Stimulated activated naive CD8-positive, alpha-beta T cell treated with anti-CD3 and anti-CD28 coated beads, Interleukin-15, Interleukin-2, amounts not matched to agents 100 ng/mL and 50 ng/mL, for 24 hours (primary cell): ENCODE measurements at regions not wholly inside any gene's neighbourhood (a gene's known extent, or its start where the extent isn't known, plus 50 kb on each side); places are given as distances from the start of the nearest gene placed in this dataset.
"Not testable (repeated sequence)": the region's sequence is repeated elsewhere in the genome, so short reads cannot be mapped to it uniquely, and the experiment has no call there.

Experiments
- H3K27ac Mint-ChIP-seq: one replicate; pipeline ENCODE4 v1.8.0; 2021; ENCODE audit warnings: mild to moderate bottlenecking, mixed read lengths
- H3K27me3 Mint-ChIP-seq: one replicate; pipeline ENCODE4 v1.8.0; 2021; ENCODE audit warnings: mixed read lengths
- H3K36me3 Mint-ChIP-seq: one replicate; pipeline ENCODE4 v1.8.0; 2021; ENCODE audit warnings: low read depth, mixed read lengths
- H3K4me1 Mint-ChIP-seq: one replicate; pipeline ENCODE4 v1.8.0; 2021; ENCODE audit warnings: low read depth, mixed read lengths
- H3K4me3 Mint-ChIP-seq: one replicate; pipeline ENCODE4 v1.8.0; 2021; ENCODE audit warnings: mild to moderate bottlenecking, mixed read lengths
- H3K9me3 Mint-ChIP-seq: one replicate; pipeline ENCODE4 v1.8.0; 2021; ENCODE audit warnings: mixed read lengths

- Mint-ChIP-seq H3K27me3 (no peaks in the 10 kb centered on the region), H3K27ac (no peak overlapping the region)
Measured at GRCh38 chr22:44650806-44651205, 51.2 kb upstream of the PRR5 start.

GRCh38 chr22:44648821-44649565, 53.0 kb upstream of the PRR5 start:
- no peaks in the 10 kb centered on the region for H3K27me3 Mint-ChIP-seq
- H3K27ac Mint-ChIP-seq: no peak overlapping the region
- no peak overlapping the region for H3K4me3 Mint-ChIP-seq
- H3K4me1 Mint-ChIP-seq: no peaks in the 10 kb centered on the region
- H3K9me3 Mint-ChIP-seq: no peaks in the 10 kb centered on the region
- H3K36me3 Mint-ChIP-seq: no peaks in the 10 kb centered on the region

More at GRCh38 chr22:44650806-44651205, 51.2 kb upstream of the PRR5 start:
- Mint-ChIP-seq H3K4me3 (no peak overlapping the region), H3K36me3 (no peaks in the 10 kb centered on the region), H3K9me3 (no peaks in the 10 kb centered on the region), H3K4me1 (no peaks in the 10 kb centered on the region)

- no peak overlapping the region for H3K27ac Mint-ChIP-seq
- no peaks in the 10 kb centered on the region for H3K4me1 Mint-ChIP-seq
- no peaks in the 10 kb centered on the region for H3K9me3 Mint-ChIP-seq
- H3K27me3 Mint-ChIP-seq: no peaks in the 10 kb centered on the region
- H3K4me3 Mint-ChIP-seq: no peak overlapping the region
- H3K36me3 Mint-ChIP-seq: no peaks in the 10 kb centered on the region
Measured at GRCh38 chr22:44648085-44648820, 53.8 kb upstream of the PRR5 start.

- H3K36me3 Mint-ChIP-seq: no peaks in the 10 kb centered on the region
- no peaks in the 10 kb centered on the region for H3K27me3 Mint-ChIP-seq
- no peaks in the 10 kb centered on the region for H3K4me1 Mint-ChIP-seq
- no peak overlapping the region for H3K27ac Mint-ChIP-seq
- H3K9me3 Mint-ChIP-seq: no peaks in the 10 kb centered on the region
- no peak overlapping the region for H3K4me3 Mint-ChIP-seq
Measured at GRCh38 chr22:44647141-44647540, 54.9 kb upstream of the PRR5 start.

GRCh38 chr22:44646668-44647067, 55.3 kb upstream of the PRR5 start:
- Mint-ChIP-seq H3K36me3 (no peaks in the 10 kb centered on the region), H3K27me3 (no peaks in the 10 kb centered on the region), H3K4me1 (no peaks in the 10 kb centered on the region), H3K4me3 (no peak overlapping the region), H3K9me3 (no peaks in the 10 kb centered on the region), H3K27ac (no peak overlapping the region)

- no peak overlapping the region for H3K27ac Mint-ChIP-seq
Measured at GRCh38 chr22:44646141-44646540, 55.9 kb upstream of the PRR5 start.

GRCh38 chr22:44645531-44645930, 56.5 kb upstream of the PRR5 start:
- H3K27me3 Mint-ChIP-seq: no peaks in the 10 kb centered on the region
- H3K27ac Mint-ChIP-seq: no peak overlapping the region
- no peak overlapping the region for H3K4me3 Mint-ChIP-seq
- H3K9me3 Mint-ChIP-seq: no peaks in the 10 kb centered on the region
- H3K4me1 Mint-ChIP-seq: no peaks in the 10 kb centered on the region
- H3K36me3 Mint-ChIP-seq: no peaks in the 10 kb centered on the region

More at GRCh38 chr22:44646141-44646540, 55.9 kb upstream of the PRR5 start:
- Mint-ChIP-seq H3K27me3 (no peaks in the 10 kb centered on the region), H3K36me3 (no peaks in the 10 kb centered on the region), H3K9me3 (no peaks in the 10 kb centered on the region), H3K4me1 (no peaks in the 10 kb centered on the region), H3K4me3 (no peak overlapping the region)

- H3K27ac Mint-ChIP-seq: no peak overlapping the region
- no peaks in the 10 kb centered on the region for H3K4me1 Mint-ChIP-seq
- H3K36me3 Mint-ChIP-seq: no peaks in the 10 kb centered on the region
- no peak overlapping the region for H3K4me3 Mint-ChIP-seq
- no peaks in the 10 kb centered on the region for H3K9me3 Mint-ChIP-seq
- H3K27me3 Mint-ChIP-seq: no peaks in the 10 kb centered on the region
Measured at GRCh38 chr22:44645083-44645482, 56.9 kb upstream of the PRR5 start.

- not testable (repeated sequence) for H3K27ac Mint-ChIP-seq, H3K9me3 Mint-ChIP-seq, H3K4me3 Mint-ChIP-seq, H3K27me3 Mint-ChIP-seq, H3K36me3 Mint-ChIP-seq, H3K4me1 Mint-ChIP-seq
Measured at GRCh38 chr22:44643526-44644101, 58.4 kb upstream of the PRR5 start.

- no peaks in the 10 kb centered on the region for H3K27me3 Mint-ChIP-seq
- no peaks in the 10 kb centered on the region for H3K36me3 Mint-ChIP-seq
- no peaks in the 10 kb centered on the region for H3K4me1 Mint-ChIP-seq
- H3K27ac Mint-ChIP-seq: no peak overlapping the region
- no peak overlapping the region for H3K4me3 Mint-ChIP-seq
- H3K9me3 Mint-ChIP-seq: no peaks in the 10 kb centered on the region
Measured at GRCh38 chr22:44642096-44642644, 59.8 kb upstream of the PRR5 start.

- no peaks in the 10 kb centered on the region for H3K36me3 Mint-ChIP-seq
- no peaks in the 10 kb centered on the region for H3K4me1 Mint-ChIP-seq
- no peaks in the 10 kb centered on the region for H3K9me3 Mint-ChIP-seq
- H3K4me3 Mint-ChIP-seq: no peak overlapping the region
- H3K27me3 Mint-ChIP-seq: no peaks in the 10 kb centered on the region
- H3K27ac Mint-ChIP-seq: no peak overlapping the region
Measured at GRCh38 chr22:44640618-44641155, 61.3 kb upstream of the PRR5 start.

GRCh38 chr22:44639891-44640617, 62.0 kb upstream of the PRR5 start:
- no peak overlapping the region for H3K4me3 Mint-ChIP-seq
- H3K9me3 Mint-ChIP-seq: no peaks in the 10 kb centered on the region
- H3K27ac Mint-ChIP-seq: no peak overlapping the region
- H3K4me1 Mint-ChIP-seq: peaks cover 2% of the 10 kb centered on the region
- H3K36me3 Mint-ChIP-seq: no peaks in the 10 kb centered on the region
- H3K27me3 Mint-ChIP-seq: no peaks in the 10 kb centered on the region

- H3K4me3 Mint-ChIP-seq: no peak overlapping the region
- H3K4me1 Mint-ChIP-seq: peaks cover 5% of the 10 kb centered on the region
- H3K9me3 Mint-ChIP-seq: no peaks in the 10 kb centered on the region
- no peaks in the 10 kb centered on the region for H3K36me3 Mint-ChIP-seq
- no peak overlapping the region for H3K27ac Mint-ChIP-seq
- H3K27me3 Mint-ChIP-seq: no peaks in the 10 kb centered on the region
Measured at GRCh38 chr22:44638971-44639760, 62.8 kb upstream of the PRR5 start.
